ENCODE measurements at regions not wholly inside any gene's neighbourhood (a gene's known extent, or its start where the extent isn't known, plus 50 kb on each side); places are given as distances from the start of the nearest gene placed in this dataset.

DNA sequence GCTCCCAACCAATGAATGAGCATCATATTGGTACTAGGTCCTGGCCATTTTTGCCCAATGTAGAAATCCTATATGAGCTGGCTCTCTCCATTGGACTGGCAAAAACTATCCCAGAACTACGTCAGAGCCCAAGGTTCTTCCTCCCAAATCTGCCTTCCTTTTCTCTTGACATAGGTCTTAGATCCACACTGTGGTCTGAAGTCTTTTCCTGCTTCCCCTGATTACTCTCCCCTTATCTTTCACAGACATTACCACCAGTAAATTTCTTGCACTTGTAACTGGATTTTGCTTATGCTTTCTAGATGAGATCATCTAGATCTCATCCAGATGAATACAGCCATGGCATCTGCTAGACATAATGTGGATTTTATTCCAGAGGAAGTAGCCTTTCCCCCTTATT is 141.2 kb upstream of the GADL1 start:
- no peaks in the 10 kb centered on the region for H3K9me3 ChIP-seq
- intact Hi-C loops (cut with DNase I; ENCODE audit: low total_unique reads) = no loop called here

GRCh38 chr3:31038086-31038739 is 143.8 kb upstream of the GADL1 start:
- Histone ChIP-seq H3K4me1 (no peaks in the 10 kb centered on the region), H3K36me3 (no peaks in the 10 kb centered on the region), H3K4me3 (no peak overlapping the region), H3K27me3 (no peaks in the 10 kb centered on the region), H3K27ac (no peak overlapping the region), H3K9me3 (peaks cover 0 to 10% (median 7%) of the 10 kb centered on the region in 3 donors)
- TF ChIP-seq, protein P1, sequence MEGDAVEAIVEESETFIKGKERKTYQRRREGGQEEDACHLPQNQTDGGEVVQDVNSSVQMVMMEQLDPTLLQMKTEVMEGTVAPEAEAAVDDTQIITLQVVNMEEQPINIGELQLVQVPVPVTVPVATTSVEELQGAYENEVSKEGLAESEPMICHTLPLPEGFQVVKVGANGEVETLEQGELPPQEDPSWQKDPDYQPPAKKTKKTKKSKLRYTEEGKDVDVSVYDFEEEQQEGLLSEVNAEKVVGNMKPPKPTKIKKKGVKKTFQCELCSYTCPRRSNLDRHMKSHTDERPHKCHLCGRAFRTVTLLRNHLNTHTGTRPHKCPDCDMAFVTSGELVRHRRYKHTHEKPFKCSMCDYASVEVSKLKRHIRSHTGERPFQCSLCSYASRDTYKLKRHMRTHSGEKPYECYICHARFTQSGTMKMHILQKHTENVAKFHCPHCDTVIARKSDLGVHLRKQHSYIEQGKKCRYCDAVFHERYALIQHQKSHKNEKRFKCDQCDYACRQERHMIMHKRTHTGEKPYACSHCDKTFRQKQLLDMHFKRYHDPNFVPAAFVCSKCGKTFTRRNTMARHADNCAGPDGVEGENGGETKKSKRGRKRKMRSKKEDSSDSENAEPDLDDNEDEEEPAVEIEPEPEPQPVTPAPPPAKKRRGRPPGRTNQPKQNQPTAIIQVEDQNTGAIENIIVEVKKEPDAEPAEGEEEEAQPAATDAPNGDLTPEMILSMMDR (IDR thresholded peaks at IDR 0.05) = no peak
- intact Hi-C loops (cut with DNase I; ENCODE audit: low total_unique reads) = no loop called here
- DNase-seq = no peak

More for the DNA sequence above, 141.2 kb upstream of the GADL1 start:
- Histone ChIP-seq H3K36me3 (no peaks in the 10 kb centered on the region), H3K4me1 (no peaks in the 10 kb centered on the region), H3K4me3 (no peak overlapping the region), H3K27ac (no peak overlapping the region), H3K27me3 (no peaks in the 10 kb centered on the region)
- TF ChIP-seq, protein P1 (IDR thresholded peaks at IDR 0.05) = no peak
- no peak for DNase-seq

DNA sequence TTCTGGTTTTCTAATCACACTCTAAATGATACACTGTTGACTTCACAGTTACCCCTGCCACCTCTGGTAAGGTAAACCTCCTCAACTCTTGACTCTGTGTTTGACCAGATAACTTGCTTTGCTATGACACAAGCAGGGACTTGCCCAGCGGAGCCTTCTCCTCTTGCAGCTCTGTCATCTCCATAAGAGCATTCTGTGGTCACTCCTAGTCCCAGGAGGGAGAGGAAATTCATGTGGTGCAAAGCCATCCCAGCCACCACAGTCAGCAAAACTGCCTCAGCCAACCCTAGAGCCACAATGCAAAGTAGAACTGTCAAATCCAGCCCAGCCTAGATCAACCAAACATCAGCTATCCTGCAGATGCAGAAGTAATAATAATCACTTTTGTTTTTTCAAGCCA is 144.7 kb upstream of the GADL1 start:
- intact Hi-C loops (cut with DNase I; ENCODE audit: low total_unique reads) = no loop called here
- peaks cover 0 to 10% (median 9%) of the 10 kb centered on the region in 3 donors for H3K9me3 ChIP-seq
- no peaks in the 10 kb centered on the region for H3K27me3 ChIP-seq
- H3K36me3 ChIP-seq = no peaks in the 10 kb centered on the region
- TF ChIP-seq, protein P1 (IDR thresholded peaks at IDR 0.05) = no peak
- DNase-seq = peak in 1 of 2 donors; percentile 28
- H3K27ac ChIP-seq = no peak overlapping the region
- no peak overlapping the region for H3K4me3 ChIP-seq
- H3K4me1 ChIP-seq = no peaks in the 10 kb centered on the region

GRCh38 chr3:31041161-31041978 is 146.9 kb upstream of the GADL1 start:
- H3K36me3 ChIP-seq = no peaks in the 10 kb centered on the region
- no peak overlapping the region for H3K4me3 ChIP-seq
- TF ChIP-seq, protein P1 (IDR thresholded peaks at IDR 0.05) = no peak
- intact Hi-C loops (cut with DNase I; ENCODE audit: low total_unique reads) = no loop called here
- peaks cover 0 to 10% (median 9%) of the 10 kb centered on the region in 3 donors for H3K9me3 ChIP-seq
- DNase-seq = no peak
- H3K27me3 ChIP-seq = no peaks in the 10 kb centered on the region
- H3K27ac ChIP-seq = no peak overlapping the region
- no peaks in the 10 kb centered on the region for H3K4me1 ChIP-seq

- DNase-seq = peak in 1 of 2 donors; percentile 24
- intact Hi-C loops (cut with DNase I; ENCODE audit: low total_unique reads) = no loop called here
- no peaks in the 10 kb centered on the region for H3K36me3 ChIP-seq
- no peak overlapping the region for H3K27ac ChIP-seq
- H3K27me3 ChIP-seq = no peaks in the 10 kb centered on the region
- H3K9me3 ChIP-seq = peaks cover 0 to 10% (median 9%) of the 10 kb centered on the region in 3 donors
- H3K4me1 ChIP-seq = no peaks in the 10 kb centered on the region
- TF ChIP-seq, protein P1 (IDR thresholded peaks at IDR 0.05) = no peak
- H3K4me3 ChIP-seq = no peak overlapping the region
Observed at GRCh38 chr3:31043184-31043819, 148.8 kb upstream of the GADL1 start.
